Activated CD8-positive, alpha-beta memory T cell treated with anti-CD3 and anti-CD28 coated beads for 48 hours (primary cell): ENCODE measurements at regions not wholly inside any gene's neighbourhood (a gene's known extent, or its start where the extent isn't known, plus 50 kb on each side); places are given as distances from the start of the nearest gene placed in this dataset.

Experiments
- DNase-seq, 3 experiments: peaks; one replicate each; pipeline ENCODE4 v3.0.0-alpha.2; 2020; ENCODE audit warnings: low read depth in 2 of 3, low spot score in 2 of 3

GRCh38 chr18:78102135-78102534 is 852.5 kb downstream of the GALR1 start:
- no peak for DNase-seq

GRCh38 chr18:78105611-78106010 is 856.0 kb downstream of the GALR1 start:
- DNase-seq, result no peak

- DNase-seq, result no peak
Observed at GRCh38 chr18:78106946-78107345, 857.3 kb downstream of the GALR1 start.

DNA sequence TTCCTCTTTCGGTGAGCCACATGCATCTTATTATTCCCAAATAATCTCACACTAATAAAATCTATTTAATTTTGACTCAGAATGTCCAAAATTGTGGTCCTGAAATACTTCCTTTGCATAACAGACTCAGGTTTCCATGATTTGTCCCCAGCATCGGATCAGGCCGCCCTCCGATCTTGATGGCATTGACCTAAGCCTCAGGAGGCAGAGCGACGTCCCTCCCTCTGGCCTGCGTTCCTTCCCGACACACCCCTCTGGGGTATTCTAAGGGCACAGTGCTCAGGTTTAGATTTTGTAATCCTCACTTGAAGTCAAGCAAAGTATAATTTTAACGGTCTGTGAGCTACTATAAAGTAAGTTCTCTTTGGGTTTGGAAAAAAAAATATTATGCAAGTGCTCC is 857.7 kb downstream of the GALR1 start:
- DNase-seq, result no peak

DNA sequence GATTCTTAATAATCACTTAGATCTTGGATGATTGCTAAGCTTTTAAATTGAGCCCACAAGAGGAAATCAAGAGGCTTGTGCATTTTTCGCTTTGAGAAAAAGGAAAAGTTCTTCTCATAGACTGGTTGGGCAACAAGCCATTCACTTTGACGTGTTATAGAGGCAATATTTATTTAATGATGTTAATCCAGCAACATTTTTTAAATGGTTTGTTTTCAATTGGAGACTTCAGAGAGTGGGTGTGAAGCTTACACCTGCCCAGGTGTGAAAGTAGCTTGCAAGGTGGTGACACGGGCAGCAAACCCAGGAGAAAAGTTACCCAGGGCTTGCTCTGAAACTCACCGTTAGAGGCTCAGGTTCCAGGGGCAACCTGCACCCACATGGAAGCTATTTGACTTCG is 858.9 kb downstream of the GALR1 start:
- DNase-seq, result no peak

DNA sequence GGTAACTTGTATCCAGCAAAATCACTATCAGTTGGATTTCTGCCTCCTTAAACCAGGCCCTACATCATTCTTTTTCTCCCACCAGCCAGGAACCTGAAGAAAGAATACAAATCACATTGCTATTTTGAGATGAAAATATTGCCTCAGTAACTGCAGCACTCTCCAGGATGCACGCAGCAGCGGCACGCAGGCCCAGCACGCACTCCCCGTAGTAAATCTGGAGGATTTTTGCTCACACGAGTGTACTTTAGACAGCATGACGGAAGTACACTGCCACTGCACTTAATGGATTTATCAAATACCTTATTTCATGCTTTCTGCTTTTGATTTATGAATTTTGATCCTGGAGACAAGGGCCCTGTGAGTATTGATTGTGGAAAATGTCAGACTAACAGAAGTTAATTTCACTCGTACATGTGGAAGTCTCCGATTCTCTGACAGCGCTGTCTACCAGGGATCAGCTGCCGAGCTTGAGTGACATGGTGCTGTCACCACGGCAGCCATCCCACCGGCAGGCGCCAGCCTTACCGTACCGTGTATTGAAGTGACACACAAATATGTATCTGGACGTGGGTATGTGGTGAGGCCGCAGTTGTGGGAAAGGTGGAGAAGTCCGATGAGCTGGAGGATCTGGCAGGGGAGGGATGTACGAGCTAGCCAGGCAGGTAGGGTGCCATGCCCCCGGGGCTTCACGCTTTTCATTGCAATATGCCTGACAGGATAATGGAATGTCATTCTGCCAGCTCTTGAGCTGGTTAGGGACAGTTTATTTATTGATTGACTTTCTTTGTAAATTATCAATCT is 863.7 kb downstream of the GALR1 start:
- DNase-seq, result no peak

DNA sequence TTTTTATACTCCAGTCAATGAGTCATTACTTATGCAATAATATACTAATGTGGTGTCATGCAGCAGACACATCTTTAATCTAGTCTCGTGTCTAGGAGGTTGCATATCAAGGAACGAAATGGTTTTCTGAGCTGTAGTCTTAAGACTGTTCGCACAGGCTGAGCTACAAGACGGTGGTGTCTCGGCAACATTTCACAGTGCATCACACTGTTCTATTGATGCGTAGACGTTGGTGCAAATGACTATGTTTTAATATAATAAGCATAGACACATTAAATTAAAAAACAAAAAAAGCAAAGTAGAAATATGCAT is 864.2 kb downstream of the GALR1 start:
- DNase-seq, result no peak

GRCh38 chr18:78115896-78116561 is 863.6 kb upstream of the SALL3 start:
- DNase-seq, result no peak

DNA sequence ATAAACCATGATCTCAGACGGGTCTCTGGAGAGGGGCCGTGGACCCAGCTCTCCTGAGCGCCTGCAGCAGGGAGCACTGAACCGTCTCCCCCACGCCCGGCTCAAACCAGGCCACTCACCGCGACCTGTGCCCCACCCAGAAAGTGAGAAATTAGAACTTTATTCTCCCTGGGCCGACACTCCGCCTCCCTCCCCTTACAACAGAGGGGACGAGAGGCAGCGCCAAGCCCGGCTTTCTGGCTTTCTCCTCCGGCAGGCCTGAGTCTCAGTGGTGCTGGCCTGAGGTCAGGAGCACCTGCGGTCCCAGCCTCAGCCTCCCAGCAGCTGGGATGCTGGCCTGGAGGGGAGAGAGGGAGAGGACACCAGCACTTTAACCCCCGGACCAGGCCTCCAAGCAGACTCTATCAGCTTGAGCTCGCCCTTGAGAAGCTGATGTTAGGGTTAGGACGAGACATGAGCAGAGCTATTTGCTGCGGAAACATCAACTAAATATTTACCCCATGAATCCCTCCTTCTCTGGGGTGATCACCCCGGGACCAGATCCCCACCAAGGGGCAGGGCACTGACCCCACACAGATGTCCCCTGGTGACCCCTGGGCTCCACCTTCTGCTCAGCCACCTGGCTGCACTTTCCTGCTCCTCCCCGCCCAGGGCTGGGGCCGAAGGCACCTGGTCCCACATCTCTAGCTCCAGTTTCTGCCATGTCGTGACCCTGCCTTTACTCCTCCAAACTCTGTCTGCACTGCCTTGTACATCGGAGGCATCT is 856.3 kb upstream of the SALL3 start:
- no peak for DNase-seq

DNA sequence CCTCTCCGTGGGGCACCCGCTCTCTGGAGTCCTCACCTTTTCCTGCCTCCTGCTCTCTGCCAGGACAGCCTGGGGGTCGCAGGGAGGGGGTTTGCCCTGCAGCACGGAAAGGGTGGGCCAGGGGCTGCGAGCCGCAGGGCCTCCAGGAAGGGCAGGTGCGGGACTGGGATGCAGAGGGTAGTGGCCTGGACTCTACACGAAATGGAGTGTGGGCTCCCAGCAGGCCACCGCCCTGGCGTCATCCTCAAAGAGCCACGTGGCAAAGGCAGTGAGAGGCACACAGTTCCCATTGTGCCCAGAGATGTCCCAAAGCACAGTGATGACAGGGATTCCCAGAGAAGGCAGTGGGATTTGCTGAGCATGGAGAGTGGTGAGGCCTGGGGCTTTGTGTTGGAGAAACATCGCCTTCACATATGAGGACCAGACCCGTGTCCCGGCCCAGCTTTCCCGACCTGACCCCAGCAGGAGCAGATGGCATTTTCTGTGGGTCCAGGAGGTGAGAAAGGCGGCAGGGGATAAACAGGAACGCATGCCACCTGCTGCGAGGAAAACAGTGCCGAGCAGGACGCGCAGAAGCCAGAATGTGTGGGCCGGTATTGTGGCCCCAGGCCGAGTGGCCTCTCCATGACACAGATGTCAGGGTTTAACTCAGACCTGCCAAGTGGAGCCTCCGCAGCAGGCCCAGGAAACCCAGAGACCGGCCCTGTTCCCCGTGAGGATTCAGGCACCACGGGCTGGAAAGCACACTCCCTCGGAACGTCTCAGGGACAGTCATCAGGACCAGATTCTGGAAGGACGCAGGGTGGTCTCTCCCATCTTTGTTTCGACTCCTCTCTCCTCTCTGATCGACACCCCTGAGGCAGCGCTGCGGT is 855.5 kb upstream of the SALL3 start:
- no peak for DNase-seq

DNA sequence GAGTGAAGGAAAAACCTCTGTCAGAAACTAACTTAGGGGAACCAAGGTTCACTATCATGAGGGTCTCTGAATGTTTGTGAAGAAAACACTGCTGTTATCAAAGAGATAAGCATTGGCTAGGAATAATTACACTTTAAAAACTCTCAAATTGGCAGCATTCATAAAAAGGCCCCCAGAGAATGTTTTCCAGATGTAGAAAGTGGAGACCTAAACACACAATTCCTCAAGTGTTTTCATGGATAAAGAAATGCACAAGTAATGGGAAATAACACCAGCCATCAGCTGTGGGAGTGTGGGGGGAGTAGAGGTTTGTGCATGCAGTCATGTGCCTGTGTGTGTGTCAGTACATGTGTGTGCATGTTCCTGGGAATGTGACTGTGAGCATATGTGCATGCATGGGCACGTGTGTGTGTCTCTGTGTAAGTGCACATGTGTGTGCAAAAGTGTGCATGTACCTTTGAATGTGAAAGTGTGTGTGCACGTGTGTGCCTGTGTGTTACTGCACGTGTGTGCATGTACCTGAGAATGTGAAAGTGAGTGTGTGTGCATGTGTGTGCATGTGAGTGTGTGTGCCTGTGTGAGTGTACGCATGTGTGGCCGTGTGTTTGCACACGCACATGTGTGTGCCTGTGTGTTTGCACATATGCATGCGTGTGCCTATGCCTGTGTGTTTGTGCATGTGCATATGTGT is 854.3 kb upstream of the SALL3 start:
- no peak for DNase-seq

DNA sequence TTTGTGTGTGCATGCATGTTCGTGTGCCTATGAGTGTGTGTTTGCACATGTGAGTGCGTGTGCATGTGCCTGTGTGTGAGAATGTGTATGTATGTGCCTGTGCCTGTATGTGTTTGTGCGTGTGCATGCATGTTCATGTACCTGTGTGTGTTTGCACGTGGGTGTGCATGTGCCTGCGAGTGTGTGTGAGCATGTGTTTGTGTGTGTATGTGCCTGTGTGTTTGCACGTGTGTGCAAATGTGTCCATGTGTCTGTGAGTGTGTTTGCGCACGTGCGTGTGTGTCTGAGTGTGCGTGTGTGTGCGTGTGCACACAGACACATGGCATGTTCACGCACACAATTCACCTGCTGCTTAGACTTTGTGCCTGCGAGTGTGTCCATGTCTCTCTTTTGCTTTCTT is 853.5 kb upstream of the SALL3 start:
- no peak for DNase-seq

DNA sequence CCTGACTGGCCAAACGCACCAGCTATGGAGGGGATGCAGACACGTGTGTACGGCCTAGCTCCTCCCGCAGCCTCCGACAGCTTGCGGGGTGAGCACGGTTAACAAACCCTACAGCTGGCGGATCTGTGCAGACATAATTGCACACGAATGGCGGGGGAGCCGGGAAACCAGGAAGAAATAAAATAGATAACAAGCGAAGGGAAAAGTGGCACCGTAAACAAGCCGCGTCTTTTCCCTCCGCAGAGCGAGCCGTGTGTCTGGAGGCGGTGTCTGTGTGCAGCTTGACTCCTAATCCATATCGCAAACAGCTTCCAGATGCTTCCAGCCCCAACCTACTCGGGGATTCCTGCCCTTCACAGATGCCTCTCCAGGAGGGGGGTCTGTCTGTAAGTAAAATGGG is 853.1 kb upstream of the SALL3 start:
- DNase-seq, result no peak

GRCh38 chr18:78127041-78127440 is 852.6 kb upstream of the SALL3 start:
- DNase-seq, result no peak

DNA sequence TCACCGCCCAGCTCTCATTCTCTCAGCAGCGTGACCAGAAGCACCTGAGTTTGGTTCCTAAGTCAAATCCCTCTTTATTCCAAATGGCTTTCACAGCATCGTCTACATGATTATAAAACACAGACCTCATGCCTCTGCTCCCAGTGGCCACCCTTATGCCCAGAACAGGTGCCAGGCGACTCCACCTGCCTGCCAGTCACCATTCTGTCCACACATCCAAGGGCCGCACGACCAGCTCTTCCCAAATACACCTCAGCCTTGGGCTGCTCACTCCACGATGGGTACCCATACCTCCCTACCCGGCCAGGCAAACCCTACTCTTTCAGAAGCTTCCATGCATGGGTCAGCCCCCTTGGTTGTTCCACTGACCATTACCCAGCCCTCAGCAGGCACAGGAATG is 851.6 kb upstream of the SALL3 start:
- no peak for DNase-seq

- no peak for DNase-seq
Observed at GRCh38 chr18:78129260-78129659, 850.4 kb upstream of the SALL3 start.

- no peak for DNase-seq
Observed at GRCh38 chr18:78130232-78131195, 849.1 kb upstream of the SALL3 start.

- DNase-seq, result no peak
Observed at GRCh38 chr18:78133729-78134128, 845.9 kb upstream of the SALL3 start.

DNA sequence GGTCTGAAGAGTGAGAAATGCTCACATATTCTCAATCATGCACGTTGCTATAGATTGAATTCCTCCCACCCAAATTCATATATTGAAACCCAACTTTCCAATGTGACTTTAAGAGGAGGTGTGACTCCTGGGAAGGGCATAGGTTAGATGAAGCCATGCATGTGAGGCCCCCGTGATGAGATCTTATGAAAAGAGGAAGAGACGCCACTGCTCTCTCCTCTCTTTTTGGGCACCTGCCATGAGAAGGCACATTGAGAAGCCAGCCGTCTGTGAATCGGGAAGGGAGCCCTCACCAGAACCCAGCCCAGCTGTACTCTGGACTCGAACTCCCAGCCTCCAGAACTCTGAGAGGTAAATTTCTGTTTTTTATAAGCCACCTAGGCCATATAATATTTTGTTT is 842.6 kb upstream of the SALL3 start:
- DNase-seq, result no peak
